ENCODE measurements at regions not wholly inside any gene's neighbourhood (a gene's known extent, or its start where the extent isn't known, plus 50 kb on each side); places are given as distances from the start of the nearest gene placed in this dataset.

DNA sequence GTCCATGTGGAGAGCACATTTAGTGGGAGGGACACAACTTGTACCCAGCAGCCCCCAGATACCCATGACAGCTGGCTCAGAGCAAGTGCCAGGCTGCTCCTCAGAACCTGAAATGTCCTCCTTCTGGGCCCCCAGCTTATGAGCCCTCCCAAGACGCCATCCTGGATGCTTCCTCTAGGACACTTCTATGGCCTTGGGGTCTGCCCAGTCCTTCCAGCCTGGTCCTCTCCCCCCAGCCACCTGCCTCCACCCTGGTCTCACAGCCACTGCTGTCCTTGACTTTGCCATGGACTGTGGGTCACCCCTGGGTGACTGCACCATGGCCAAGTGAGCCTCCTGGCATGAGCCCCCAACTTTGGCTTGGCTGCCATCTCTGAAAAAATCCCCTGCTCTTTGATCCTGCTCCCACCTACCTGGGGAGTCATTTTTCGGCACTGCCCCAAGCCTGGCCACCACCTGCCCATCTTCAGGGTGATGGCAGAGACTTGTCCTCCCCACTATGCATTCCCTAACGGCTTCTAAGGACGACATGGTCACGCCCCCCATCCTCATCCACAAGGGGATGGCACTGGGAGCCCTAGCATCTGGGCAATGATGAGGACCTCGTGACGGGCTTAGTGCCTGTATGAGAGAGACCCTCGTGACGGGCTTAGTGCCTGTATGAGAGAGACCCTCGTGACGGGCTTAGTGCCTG, 323.7 kb downstream of the TMEM121 start:
- H3K4me3 ChIP-seq (replicated peaks; ENCODE audit: insufficient read depth, low read length), result no peak overlapping the region
- TF ChIP-seq SPI1 (IDR thresholded peaks at IDR 0.05; ENCODE audit: borderline replicate concordance, low read depth) (no peak), POLR2AphosphoS5 (IDR thresholded peaks at IDR 0.05; ENCODE audit: low read depth) (no peak), GABPA (IDR thresholded peaks at IDR 0.05; ENCODE audit: low read depth) (no peak)
- TF ChIP-seq, protein P1, sequence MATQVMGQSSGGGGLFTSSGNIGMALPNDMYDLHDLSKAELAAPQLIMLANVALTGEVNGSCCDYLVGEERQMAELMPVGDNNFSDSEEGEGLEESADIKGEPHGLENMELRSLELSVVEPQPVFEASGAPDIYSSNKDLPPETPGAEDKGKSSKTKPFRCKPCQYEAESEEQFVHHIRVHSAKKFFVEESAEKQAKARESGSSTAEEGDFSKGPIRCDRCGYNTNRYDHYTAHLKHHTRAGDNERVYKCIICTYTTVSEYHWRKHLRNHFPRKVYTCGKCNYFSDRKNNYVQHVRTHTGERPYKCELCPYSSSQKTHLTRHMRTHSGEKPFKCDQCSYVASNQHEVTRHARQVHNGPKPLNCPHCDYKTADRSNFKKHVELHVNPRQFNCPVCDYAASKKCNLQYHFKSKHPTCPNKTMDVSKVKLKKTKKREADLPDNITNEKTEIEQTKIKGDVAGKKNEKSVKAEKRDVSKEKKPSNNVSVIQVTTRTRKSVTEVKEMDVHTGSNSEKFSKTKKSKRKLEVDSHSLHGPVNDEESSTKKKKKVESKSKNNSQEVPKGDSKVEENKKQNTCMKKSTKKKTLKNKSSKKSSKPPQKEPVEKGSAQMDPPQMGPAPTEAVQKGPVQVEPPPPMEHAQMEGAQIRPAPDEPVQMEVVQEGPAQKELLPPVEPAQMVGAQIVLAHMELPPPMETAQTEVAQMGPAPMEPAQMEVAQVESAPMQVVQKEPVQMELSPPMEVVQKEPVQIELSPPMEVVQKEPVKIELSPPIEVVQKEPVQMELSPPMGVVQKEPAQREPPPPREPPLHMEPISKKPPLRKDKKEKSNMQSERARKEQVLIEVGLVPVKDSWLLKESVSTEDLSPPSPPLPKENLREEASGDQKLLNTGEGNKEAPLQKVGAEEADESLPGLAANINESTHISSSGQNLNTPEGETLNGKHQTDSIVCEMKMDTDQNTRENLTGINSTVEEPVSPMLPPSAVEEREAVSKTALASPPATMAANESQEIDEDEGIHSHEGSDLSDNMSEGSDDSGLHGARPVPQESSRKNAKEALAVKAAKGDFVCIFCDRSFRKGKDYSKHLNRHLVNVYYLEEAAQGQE (IDR thresholded peaks at IDR 0.05; ENCODE audit: insufficient replicate concordance, low read depth), result no peak
- TF ChIP-seq, protein P2, sequence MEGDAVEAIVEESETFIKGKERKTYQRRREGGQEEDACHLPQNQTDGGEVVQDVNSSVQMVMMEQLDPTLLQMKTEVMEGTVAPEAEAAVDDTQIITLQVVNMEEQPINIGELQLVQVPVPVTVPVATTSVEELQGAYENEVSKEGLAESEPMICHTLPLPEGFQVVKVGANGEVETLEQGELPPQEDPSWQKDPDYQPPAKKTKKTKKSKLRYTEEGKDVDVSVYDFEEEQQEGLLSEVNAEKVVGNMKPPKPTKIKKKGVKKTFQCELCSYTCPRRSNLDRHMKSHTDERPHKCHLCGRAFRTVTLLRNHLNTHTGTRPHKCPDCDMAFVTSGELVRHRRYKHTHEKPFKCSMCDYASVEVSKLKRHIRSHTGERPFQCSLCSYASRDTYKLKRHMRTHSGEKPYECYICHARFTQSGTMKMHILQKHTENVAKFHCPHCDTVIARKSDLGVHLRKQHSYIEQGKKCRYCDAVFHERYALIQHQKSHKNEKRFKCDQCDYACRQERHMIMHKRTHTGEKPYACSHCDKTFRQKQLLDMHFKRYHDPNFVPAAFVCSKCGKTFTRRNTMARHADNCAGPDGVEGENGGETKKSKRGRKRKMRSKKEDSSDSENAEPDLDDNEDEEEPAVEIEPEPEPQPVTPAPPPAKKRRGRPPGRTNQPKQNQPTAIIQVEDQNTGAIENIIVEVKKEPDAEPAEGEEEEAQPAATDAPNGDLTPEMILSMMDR (IDR thresholded peaks at IDR 0.05; ENCODE audit: insufficient read depth, low read length), result no peak
- no peak overlapping the region for H3K27ac ChIP-seq (replicated peaks)
- no peaks in the 10 kb centered on the region for H3K27me3 ChIP-seq (ENCODE audit: insufficient read depth, poor library complexity, severe bottlenecking)
- DNase-seq (ENCODE audit: low read depth in 1 of 2, low spot score in 1 of 2), result no peak

DNA sequence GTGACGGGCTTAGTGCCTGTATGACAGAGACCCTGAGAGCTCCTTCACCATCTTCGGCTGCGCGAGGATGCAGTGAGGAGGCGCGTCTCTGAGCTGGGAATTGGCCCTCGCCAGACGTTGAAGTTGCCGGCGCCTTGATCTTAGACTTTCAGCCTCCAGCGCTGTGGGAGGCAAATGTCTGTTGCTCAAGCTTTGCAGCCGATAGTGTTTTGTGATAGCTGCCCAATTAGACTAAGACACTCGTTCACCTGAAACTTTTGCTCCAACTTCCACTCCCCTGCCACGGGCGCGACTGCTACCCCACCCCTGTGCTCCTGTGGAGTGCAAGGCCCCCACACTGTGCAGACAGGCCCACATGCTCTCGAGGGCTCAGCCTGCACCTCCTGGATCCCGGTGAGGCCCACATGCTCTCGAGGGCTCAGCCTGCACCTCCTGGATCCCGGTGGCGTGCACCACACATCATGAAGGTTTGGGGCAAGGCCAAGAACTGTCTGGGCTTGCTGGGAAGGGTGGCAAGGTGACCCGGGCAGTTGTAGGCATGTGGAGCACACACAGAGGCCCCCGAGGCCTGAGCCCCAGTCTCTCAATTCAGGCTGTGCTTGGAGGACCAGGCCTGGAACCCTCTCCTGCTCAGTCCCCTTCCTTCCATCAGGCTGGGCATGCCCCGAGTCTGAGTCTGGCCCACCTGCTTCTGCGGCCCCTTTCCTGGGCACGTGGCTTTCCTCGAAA, 324.6 kb downstream of the TMEM121 start:
- TF ChIP-seq, protein P2 (IDR thresholded peaks at IDR 0.05; ENCODE audit: insufficient read depth, low read length), result no peak
- no peak for TF ChIP-seq SPI1 (IDR thresholded peaks at IDR 0.05; ENCODE audit: borderline replicate concordance, low read depth)
- TF ChIP-seq, protein P1 (IDR thresholded peaks at IDR 0.05; ENCODE audit: insufficient replicate concordance, low read depth), result no peak
- Histone ChIP-seq H3K27me3 (ENCODE audit: insufficient read depth, poor library complexity, severe bottlenecking) (no peaks in the 10 kb centered on the region), H3K4me3 (replicated peaks; ENCODE audit: insufficient read depth, low read length) (no peak overlapping the region), H3K27ac (replicated peaks) (no peak overlapping the region)
- no peak for DNase-seq (ENCODE audit: low read depth in 1 of 2, low spot score in 1 of 2)

DNA sequence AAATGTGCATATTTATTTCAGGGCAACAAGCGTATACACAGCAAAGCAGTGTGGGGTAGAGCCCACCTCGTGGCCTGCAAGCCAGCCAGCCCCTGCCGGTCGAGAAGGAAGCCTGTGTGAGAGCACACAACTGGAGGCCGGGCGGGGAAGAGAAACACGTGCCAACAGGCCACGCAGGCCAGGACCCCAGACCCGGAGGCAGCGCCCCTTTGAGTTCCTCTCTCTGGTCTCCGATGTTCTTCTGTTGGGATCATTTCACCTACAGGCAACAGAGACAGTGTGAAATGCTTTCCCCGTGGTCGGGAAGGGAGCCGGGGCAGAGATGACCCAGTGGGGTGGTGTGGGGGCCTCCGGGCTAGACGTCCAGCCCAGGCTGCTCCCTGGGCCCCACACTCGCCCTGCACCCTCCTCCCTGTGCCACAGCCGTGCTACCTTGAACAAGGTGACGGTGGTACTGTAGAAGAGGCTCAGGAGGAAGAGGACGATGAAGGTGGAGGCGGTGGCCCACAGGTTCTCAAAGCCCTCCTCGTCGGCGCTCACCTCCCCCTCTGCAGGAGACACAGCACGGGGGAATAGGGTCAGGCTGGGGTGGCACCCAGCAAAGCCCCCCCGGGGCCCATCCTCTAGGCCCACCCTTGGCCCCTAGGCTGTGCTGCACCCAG, 325.5 kb downstream of the TMEM121 start:
- H3K27me3 ChIP-seq (ENCODE audit: insufficient read depth, poor library complexity, severe bottlenecking), result no peaks in the 10 kb centered on the region
- TF ChIP-seq, protein P1 (IDR thresholded peaks at IDR 0.05; ENCODE audit: insufficient replicate concordance, low read depth), result no peak
- no peak for TF ChIP-seq POLR2AphosphoS5 (IDR thresholded peaks at IDR 0.05; ENCODE audit: low read depth)
- TF ChIP-seq, protein P2 (IDR thresholded peaks at IDR 0.05; ENCODE audit: insufficient read depth, low read length), result no peak
- no peak for TF ChIP-seq GABPA (IDR thresholded peaks at IDR 0.05; ENCODE audit: low read depth)
- TF ChIP-seq SPI1 (IDR thresholded peaks at IDR 0.05; ENCODE audit: borderline replicate concordance, low read depth), result no peak
- H3K27ac ChIP-seq (replicated peaks), result no peak overlapping the region
- DNase-seq (ENCODE audit: low read depth in 1 of 2, low spot score in 1 of 2), result no peak
- no peak overlapping the region for H3K4me3 ChIP-seq (replicated peaks; ENCODE audit: insufficient read depth, low read length)
